NT2/D1 (cell line): ENCODE measurements at regions not wholly inside any gene's neighbourhood (a gene's known extent, or its start where the extent isn't known, plus 50 kb on each side); places are given as distances from the start of the nearest gene placed in this dataset.
"Not testable (repeated sequence)": the region's sequence is repeated elsewhere in the genome, so short reads cannot be mapped to it uniquely, and the experiment has no call there.

Source experiments
- SUZ12 ChIP-seq: IDR thresholded peaks from 2 replicates; pipeline ENCODE4 v1.6.1; 2011; ENCODE audit not compliant: insufficient read length, insufficient read depth; ENCODE audit errors: extremely low read depth
- YY1 ChIP-seq: IDR thresholded peaks from 2 replicates; pipeline ENCODE4 v1.6.1; 2011; ENCODE audit not compliant: insufficient read length, insufficient read depth
- ZNF274 ChIP-seq: IDR thresholded peaks from 2 replicates; pipeline ENCODE4 v1.6.1; 2011; ENCODE audit warnings: mild to moderate bottlenecking, low read depth, low read length

GRCh38 chrX:10706342-10706741 is 86.0 kb upstream of the MID1 start:
- not testable (repeated sequence) for TF ChIP-seq SUZ12, ZNF274, YY1
